GM19467 (cell line): ENCODE measurements at regions not wholly inside any gene's neighbourhood (a gene's known extent, or its start where the extent isn't known, plus 50 kb on each side); places are given as distances from the start of the nearest gene placed in this dataset.
"Not testable (repeated sequence)": the region's sequence is repeated elsewhere in the genome, so short reads cannot be mapped to it uniquely, and the experiment has no call there.

Experiments
- ATAC-seq: cut with Tn5 transposase; IDR thresholded peaks from one replicate; pipeline ENCODE4 v1.9.1; 2021; ENCODE audit warnings: mild to moderate bottlenecking, moderate library complexity; ENCODE audit not compliant: unreplicated experiment

GRCh38 chr10:125407557-125407956, 247.2 kb upstream of the CTBP2 start:
- ATAC-seq, result no peak

GRCh38 chr10:125407000-125407502, 246.7 kb upstream of the CTBP2 start:
- ATAC-seq, result no peak

GRCh38 chr10:125404902-125405301, 244.5 kb upstream of the CTBP2 start:
- ATAC-seq, result not testable (repeated sequence)

- no peak for ATAC-seq
These were observed 241.1 kb upstream of the CTBP2 start for GRCh38 chr10:125401462-125401861.

GRCh38 chr10:125399289-125399688, 238.9 kb upstream of the CTBP2 start:
- no peak for ATAC-seq

- ATAC-seq, result no peak
These were observed 237.9 kb upstream of the CTBP2 start for GRCh38 chr10:125398270-125398669.

- no peak for ATAC-seq
These were observed 237.2 kb upstream of the CTBP2 start for GRCh38 chr10:125397608-125398007.

GRCh38 chr10:125396676-125397075, 236.3 kb upstream of the CTBP2 start:
- ATAC-seq, result no peak

GRCh38 chr10:125392609-125393008, 232.2 kb upstream of the CTBP2 start:
- ATAC-seq, result no peak

GRCh38 chr10:125392154-125392553, 231.8 kb upstream of the CTBP2 start:
- no peak for ATAC-seq

- ATAC-seq, result no peak
These were observed 229.3 kb upstream of the CTBP2 start for GRCh38 chr10:125389648-125390047.

GRCh38 chr10:125379592-125379991, 219.2 kb upstream of the CTBP2 start:
- ATAC-seq, result no peak

- no peak for ATAC-seq
These were observed 217.0 kb upstream of the CTBP2 start for GRCh38 chr10:125377368-125377767.

GRCh38 chr10:125375210-125375609, 214.8 kb upstream of the CTBP2 start:
- ATAC-seq, result no peak

- ATAC-seq, result no peak
These were observed 213.2 kb upstream of the CTBP2 start for GRCh38 chr10:125373546-125373945.

- ATAC-seq, result no peak
These were observed 210.2 kb upstream of the CTBP2 start for GRCh38 chr10:125370578-125370977.

- no peak for ATAC-seq
These were observed 209.3 kb upstream of the CTBP2 start for GRCh38 chr10:125369382-125370326.

GRCh38 chr10:125368146-125368545, 207.8 kb upstream of the CTBP2 start:
- no peak for ATAC-seq

GRCh38 chr10:125363791-125364190, 203.4 kb upstream of the CTBP2 start:
- ATAC-seq, result no peak

GRCh38 chr10:125362950-125363349, 202.6 kb upstream of the CTBP2 start:
- ATAC-seq, result no peak

GRCh38 chr10:125359401-125359800, 199.0 kb upstream of the CTBP2 start:
- no peak for ATAC-seq

GRCh38 chr10:125355657-125356056, 195.3 kb upstream of the CTBP2 start:
- ATAC-seq, result no peak
